Liver (tissue), 8 donors: ENCODE measurements at regions not wholly inside any gene's neighbourhood (a gene's known extent, or its start where the extent isn't known, plus 50 kb on each side); places are given as distances from the start of the nearest gene placed in this dataset.

Source experiments
- DNase-seq: peaks from one replicate; pipeline ENCODE4 v3.0.0-alpha.2; 2017; ENCODE audit warnings: low spot score
- H3K27ac ChIP-seq, 2 donors: one replicate each; pipeline ENCODE4 v1.7.0; 2013; ENCODE audit warnings: inconsistent platforms in 2 of 2, low read length in 2 of 2, control low read depth in 1 of 2, low read depth in 1 of 2, mild to moderate bottlenecking in 1 of 2
- H3K27me3 ChIP-seq, 4 donors: one replicate each; pipeline versions ENCODE4 v1.6.1 to v1.7.0; 2013; ENCODE audit warnings: low read length in 3 of 4, inconsistent platforms in 1 of 4, mild to moderate bottlenecking in 1 of 4, moderate library complexity in 1 of 4; ENCODE audit not compliant: control insufficient read depth in 4 of 4, insufficient read depth in 4 of 4
- H3K36me3 ChIP-seq, 4 donors: one replicate each; pipeline versions ENCODE4 v1.6.1 to v1.7.0; 2013; ENCODE audit warnings: low read length in 3 of 4, mild to moderate bottlenecking in 3 of 4, low read depth in 1 of 4, moderate library complexity in 1 of 4; ENCODE audit not compliant: control insufficient read depth in 4 of 4, insufficient read depth in 3 of 4
- H3K4me1 ChIP-seq, 4 donors: one replicate each; pipeline versions ENCODE4 v1.6.1 to v1.7.0; 2013; ENCODE audit warnings: low read length in 3 of 4, mild to moderate bottlenecking in 3 of 4, moderate library complexity in 1 of 4; ENCODE audit not compliant: control insufficient read depth in 4 of 4, insufficient read depth in 4 of 4
- H3K4me3 ChIP-seq, 3 donors: one replicate each; pipeline versions ENCODE4 v1.6.1 to v1.7.0; 2013; ENCODE audit warnings: low read length in 3 of 3, control low read depth in 1 of 3, low read depth in 1 of 3, mild to moderate bottlenecking in 1 of 3
- H3K9ac ChIP-seq, 2 donors: one replicate each; pipeline ENCODE4 v1.7.0; 2013; ENCODE audit warnings: low read length in 2 of 2, mild to moderate bottlenecking in 2 of 2, moderate library complexity in 2 of 2, control low read depth in 1 of 2, low read depth in 1 of 2
- H3K9me3 ChIP-seq, 4 donors: one replicate each; pipeline versions ENCODE4 v1.6.1 to v1.7.0; 2013; ENCODE audit warnings: low read length in 3 of 4; ENCODE audit not compliant: control insufficient read depth in 4 of 4
- ATF3 ChIP-seq: IDR thresholded peaks from 2 replicates; pipeline ENCODE4 v1.6.1; 2016; ENCODE audit warnings: antibody characterized with exemption
- CTCF ChIP-seq: fragments of 150-350 bp; IDR thresholded peaks from 2 replicates; pipeline ENCODE4 v1.5.1; 2017; ENCODE audit warnings: improper control_type of control experiment, low read depth, low read length; ENCODE audit not compliant: missing input control
- EGR1 ChIP-seq, 2 donors: IDR thresholded peaks; 2 replicates each; pipeline ENCODE4 v1.6.1; 2016 to 2018; ENCODE audit warnings: antibody characterized with exemption in 2 of 2, low read depth in 2 of 2
- FOXA1 ChIP-seq: IDR thresholded peaks from 2 replicates; pipeline ENCODE4 v1.6.1; 2016; ENCODE audit warnings: antibody characterized with exemption
- FOXA2 ChIP-seq: IDR thresholded peaks from 2 replicates; pipeline ENCODE4 v1.6.1; 2016; ENCODE audit warnings: antibody characterized with exemption
- GABPA ChIP-seq, 2 donors: IDR thresholded peaks in 1 of 2; conservative IDR thresholded peaks in 1 of 2; 2 replicates each; pipeline ENCODE4 v1.6.1; 2016; ENCODE audit warnings: antibody characterized with exemption in 2 of 2, mild to moderate bottlenecking in 1 of 2, moderate library complexity in 1 of 2
- HNF4A ChIP-seq, 2 donors: conservative IDR thresholded peaks; 2 replicates each; pipeline ENCODE4 v1.6.1; 2016; ENCODE audit warnings: antibody characterized with exemption in 2 of 2, mild to moderate bottlenecking in 2 of 2
- HNF4G ChIP-seq: IDR thresholded peaks from 2 replicates; pipeline ENCODE4 v1.6.1; 2016; ENCODE audit warnings: antibody characterized with exemption
- JUND ChIP-seq, 2 donors: IDR thresholded peaks; 2 replicates each; pipeline ENCODE4 v1.6.1; 2016; ENCODE audit warnings: antibody characterized with exemption in 2 of 2
- MAX ChIP-seq: IDR thresholded peaks from 2 replicates; pipeline ENCODE4 v1.6.1; 2016; ENCODE audit warnings: antibody characterized with exemption
- NR2F2 ChIP-seq: IDR thresholded peaks from 2 replicates; pipeline ENCODE4 v1.6.1; 2016; ENCODE audit warnings: antibody characterized with exemption
- RAD21 ChIP-seq, 2 donors: IDR thresholded peaks; 2 replicates each; pipeline ENCODE4 v1.6.1; 2016; ENCODE audit warnings: antibody characterized with exemption in 2 of 2, mild to moderate bottlenecking in 2 of 2
- REST ChIP-seq: IDR thresholded peaks from 2 replicates; pipeline ENCODE4 v1.6.1; 2016; ENCODE audit warnings: antibody characterized with exemption, mild to moderate bottlenecking
- RXRA ChIP-seq, 2 donors: IDR thresholded peaks; 2 replicates each; pipeline ENCODE4 v1.6.1; 2017 to 2018; ENCODE audit warnings: antibody characterized with exemption in 2 of 2, mild to moderate bottlenecking in 1 of 2
- SP1 ChIP-seq: IDR thresholded peaks from 2 replicates; pipeline ENCODE4 v1.6.1; 2018; ENCODE audit warnings: antibody characterized with exemption, mild to moderate bottlenecking
- TAF1 ChIP-seq: conservative IDR thresholded peaks from 2 replicates; pipeline ENCODE4 v1.6.1; 2016; ENCODE audit warnings: antibody characterized with exemption, mild to moderate bottlenecking
- YY1 ChIP-seq: IDR thresholded peaks from 2 replicates; pipeline ENCODE4 v1.6.1; 2016; ENCODE audit warnings: antibody characterized with exemption, mild to moderate bottlenecking
- ZBTB33 ChIP-seq: IDR thresholded peaks from 2 replicates; pipeline ENCODE4 v1.6.1; 2016; ENCODE audit warnings: antibody characterized with exemption
- WGBS: extraction: QIAGEN DNeasy Blood & Tissue Kit; methylation state at CpG from one replicate; pipeline ENCODE4 v1.1.7; 2013; 5-methylcytosine and 5-hydroxymethylcytosine counted together
- donor health status: healthy.
- donor health status: healthy.
- donor health status: healthy.
- donor health status: healthy.
- donor health status: healthy.

GRCh38 chr6:134429861-134430380, 112.0 kb upstream of the SGK1 start:
- Histone ChIP-seq H3K9me3 (no peaks in the 10 kb centered on the region), H3K9ac (no peak overlapping the region), H3K36me3 (no peaks in the 10 kb centered on the region), H3K4me1 (no peaks in the 10 kb centered on the region), H3K4me3 (no peak overlapping the region), H3K27me3 (no peaks in the 10 kb centered on the region), H3K27ac (no peak overlapping the region)
- DNase-seq: no peak
- WGBS: 91% methylated on average over 4 of the region's 4 CpGs
- TF ChIP-seq ATF3 (no peak), RXRA (IDR thresholded peaks at IDR 0.05) (no peak), HNF4A (conservative IDR thresholded peaks at IDR 0.05) (no peak), RAD21 (IDR thresholded peaks at IDR 0.05) (no peak), CTCF (no peak), REST (no peak), JUND (IDR thresholded peaks at IDR 0.05) (no peak), YY1 (no peak), MAX (no peak), NR2F2 (no peak), TAF1 (no peak), FOXA2 (no peak), GABPA (IDR thresholded peaks at IDR 0.05 in 1 of 2, conservative IDR thresholded peaks at IDR 0.05 in 1 of 2) (no peak), EGR1 (IDR thresholded peaks at IDR 0.05; ENCODE audit: low read depth in 2 of 2) (no peak), HNF4G (no peak), ZBTB33 (no peak), FOXA1 (no peak), SP1 (no peak)
